ENCODE measurements at regions not wholly inside any gene's neighbourhood (a gene's known extent, or its start where the extent isn't known, plus 50 kb on each side); places are given as distances from the start of the nearest gene placed in this dataset.

- H3K4me3 ChIP-seq, result no peak overlapping the region
- H3K27me3 ChIP-seq (ENCODE audit: low read depth), result no peaks in the 10 kb centered on the region
- TF ChIP-seq CTCF (IDR thresholded peaks at IDR 0.05), result no peak
- peaks cover 19% of the 10 kb centered on the region for H3K4me1 ChIP-seq
- intact Hi-C loops (cut with DNase I), result no loop called here
- H3K27ac ChIP-seq, result no peak overlapping the region
- H3K36me3 ChIP-seq, result no peaks in the 10 kb centered on the region
- no peaks in the 10 kb centered on the region for H3K9me3 ChIP-seq
- DNase-seq (no peak), ATAC-seq (no peak)
Observed at GRCh38 chr17:69605571-69605970, 191.1 kb downstream of the MAP2K6 start.

DNA sequence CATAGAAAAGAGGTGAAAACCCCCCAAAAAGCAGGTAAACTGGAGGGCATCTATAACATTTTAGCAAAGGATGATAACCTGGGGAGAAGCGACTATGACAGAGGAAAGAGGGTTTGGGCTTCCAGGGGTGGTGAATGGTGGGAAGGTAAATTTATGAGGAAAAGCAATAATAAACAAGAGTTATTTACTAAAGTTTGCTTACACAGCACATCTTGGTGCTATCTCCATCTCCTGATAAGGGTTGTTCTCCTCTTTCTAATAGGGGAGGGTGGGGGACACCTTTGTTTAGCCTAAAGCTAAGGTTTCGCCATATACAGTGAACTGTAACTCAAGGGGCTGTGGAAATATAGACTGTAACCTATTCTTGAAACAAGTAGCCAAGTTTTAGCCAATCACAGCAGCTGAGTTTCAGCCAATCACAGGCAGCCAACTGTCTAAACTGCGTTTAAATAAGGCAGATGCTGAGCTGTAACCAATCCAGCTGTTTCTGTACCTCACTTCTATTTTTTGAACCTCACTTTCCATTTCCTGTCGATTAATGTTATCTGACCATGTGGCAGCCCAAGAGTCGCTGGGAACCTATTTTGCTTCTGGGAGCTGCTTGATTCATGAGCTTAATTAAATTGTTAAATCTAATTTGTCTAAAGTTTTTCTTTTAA, 191.8 kb downstream of the MAP2K6 start:
- Histone ChIP-seq H3K27ac (no peak overlapping the region), H3K36me3 (no peaks in the 10 kb centered on the region), H3K9me3 (no peaks in the 10 kb centered on the region), H3K4me1 (peaks cover 19% of the 10 kb centered on the region), H3K27me3 (ENCODE audit: low read depth) (no peaks in the 10 kb centered on the region), H3K4me3 (no peak overlapping the region)
- ATAC-seq (no peak), DNase-seq (no peak)
- intact Hi-C loops (cut with DNase I), result no loop called here
- TF ChIP-seq CTCF (IDR thresholded peaks at IDR 0.05), result no peak

DNA sequence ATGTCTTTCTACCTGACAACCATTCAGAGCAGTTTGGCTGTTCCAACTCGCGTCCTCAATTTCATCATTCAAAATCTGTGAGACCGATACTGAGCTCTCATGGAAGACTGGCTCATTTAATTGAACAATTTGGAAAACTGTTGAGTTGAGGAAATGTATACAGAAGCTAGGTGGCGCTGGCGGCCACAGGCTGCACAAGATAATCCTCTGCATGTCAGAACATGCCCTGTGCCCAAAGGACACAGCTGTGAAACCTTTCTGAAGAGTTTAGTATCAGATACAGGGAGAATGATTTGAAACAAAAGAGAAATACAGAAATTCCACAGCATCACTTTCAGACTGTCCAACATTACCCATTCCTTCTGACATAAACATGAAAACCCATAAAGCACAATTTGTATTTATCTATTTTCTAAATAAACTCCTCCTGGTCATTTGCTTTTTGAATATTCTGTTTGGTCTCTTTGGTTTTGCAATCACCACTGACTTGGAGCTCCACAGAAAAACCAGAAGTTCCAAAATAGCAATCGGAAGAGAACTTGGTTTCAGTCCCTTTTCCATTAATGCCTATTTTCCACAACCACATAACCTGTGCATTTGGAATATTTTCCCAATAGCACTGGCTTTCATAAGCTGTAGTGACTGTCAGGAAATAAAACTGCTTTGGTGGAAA, 192.8 kb downstream of the MAP2K6 start:
- DNase-seq (peak; percentile 73), ATAC-seq (peak; percentile 88 to 89)
- Histone ChIP-seq H3K4me3 (no peak overlapping the region), H3K27ac (peak overlapping the region; percentile 21), H3K9me3 (no peaks in the 10 kb centered on the region), H3K4me1 (peaks cover 19% of the 10 kb centered on the region), H3K27me3 (ENCODE audit: low read depth) (no peaks in the 10 kb centered on the region), H3K36me3 (no peaks in the 10 kb centered on the region)
- intact Hi-C loops (cut with DNase I), result no loop called here
- TF ChIP-seq CTCF (IDR thresholded peaks at IDR 0.05), result peak; percentile 75

GRCh38 chr17:69608141-69608540, 193.6 kb downstream of the MAP2K6 start:
- Histone ChIP-seq H3K36me3 (no peaks in the 10 kb centered on the region), H3K27me3 (ENCODE audit: low read depth) (no peaks in the 10 kb centered on the region), H3K27ac (peak overlapping the region; percentile 59), H3K4me3 (no peak overlapping the region), H3K4me1 (peaks cover 19% of the 10 kb centered on the region), H3K9me3 (no peaks in the 10 kb centered on the region)
- ATAC-seq, result no peak
- DNase-seq, result no peak
- TF ChIP-seq CTCF (IDR thresholded peaks at IDR 0.05), result no peak
- intact Hi-C loops (cut with DNase I), result no loop called here

DNA sequence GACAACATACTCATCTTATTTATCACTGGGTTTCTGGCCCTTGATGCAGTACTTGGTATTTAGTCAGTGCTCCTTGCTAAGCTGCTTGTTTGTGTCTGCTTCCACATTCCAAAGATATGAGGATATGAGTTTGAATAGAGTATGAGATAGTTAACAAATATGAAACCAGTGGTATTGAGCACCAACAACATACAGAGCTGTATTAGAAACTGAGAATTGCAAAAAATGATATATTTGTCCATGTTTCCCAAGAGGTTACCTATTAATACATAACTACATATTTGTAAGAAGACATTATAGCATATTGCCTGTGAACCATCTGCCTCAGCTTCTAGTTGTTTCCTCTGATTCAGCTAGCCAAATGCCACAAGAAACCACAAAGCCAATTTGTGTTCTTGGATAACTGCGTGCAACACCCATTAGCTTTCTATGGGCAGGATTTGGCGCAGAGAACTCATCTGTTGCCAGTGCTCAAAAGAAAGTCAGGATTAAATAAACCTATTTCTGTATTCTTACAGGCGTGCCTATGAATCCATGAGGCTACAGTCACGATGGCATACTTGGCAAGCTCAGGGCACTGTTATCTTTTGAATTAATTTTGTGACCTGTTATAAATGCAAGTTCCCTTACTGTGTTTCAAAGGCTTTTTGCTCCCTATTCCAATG, 194.4 kb downstream of the MAP2K6 start:
- no peaks in the 10 kb centered on the region for H3K27me3 ChIP-seq (ENCODE audit: low read depth)
- H3K4me1 ChIP-seq, result peaks cover 19% of the 10 kb centered on the region
- H3K9me3 ChIP-seq, result no peaks in the 10 kb centered on the region
- ATAC-seq (peak; percentile 38 to 88), DNase-seq (no peak)
- no peak overlapping the region for H3K4me3 ChIP-seq
- H3K27ac ChIP-seq, result peak overlapping the region; percentile 59
- no peak for TF ChIP-seq CTCF (IDR thresholded peaks at IDR 0.05)
- H3K36me3 ChIP-seq, result no peaks in the 10 kb centered on the region
- intact Hi-C loops (cut with DNase I), result no loop called here

All from lower lobe of right lung (tissue), 2 donors.